GM18868 (cell line): ENCODE measurements at regions not wholly inside any gene's neighbourhood (a gene's known extent, or its start where the extent isn't known, plus 50 kb on each side); places are given as distances from the start of the nearest gene placed in this dataset.
"Not testable (repeated sequence)": the region's sequence is repeated elsewhere in the genome, so short reads cannot be mapped to it uniquely, and the experiment has no call there.

Experiments used
- ATAC-seq: cut with Tn5 transposase; IDR thresholded peaks from one replicate; pipeline ENCODE4 v1.9.1; 2021; ENCODE audit warnings: mild to moderate bottlenecking, moderate library complexity; ENCODE audit not compliant: unreplicated experiment

GRCh38 chr5:92662741-92663140, 918.3 kb downstream of the NR2F1-AS1 start:
- ATAC-seq: no peak

- no peak for ATAC-seq
These were observed 921.8 kb downstream of the NR2F1-AS1 start for GRCh38 chr5:92659246-92659645.

DNA sequence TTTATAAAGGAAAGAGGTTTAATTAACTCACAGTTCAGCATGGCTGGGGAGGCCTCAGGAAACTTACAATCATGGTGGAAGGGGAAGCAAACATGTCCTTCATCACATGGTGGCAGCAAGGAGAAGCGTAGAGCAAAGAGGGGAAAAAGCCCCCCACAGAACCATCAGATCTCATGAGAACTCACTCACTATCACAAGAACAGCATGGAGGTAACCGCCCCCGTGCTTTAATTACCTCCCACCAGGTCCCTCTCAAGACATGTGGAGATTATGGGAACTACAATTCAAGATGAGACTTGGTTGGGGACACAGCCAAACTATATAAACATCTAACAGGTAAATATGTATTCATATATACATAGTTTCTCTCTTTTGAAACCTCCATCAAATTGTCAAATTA, 926.4 kb downstream of the NR2F1-AS1 start:
- ATAC-seq: not testable (repeated sequence)

DNA sequence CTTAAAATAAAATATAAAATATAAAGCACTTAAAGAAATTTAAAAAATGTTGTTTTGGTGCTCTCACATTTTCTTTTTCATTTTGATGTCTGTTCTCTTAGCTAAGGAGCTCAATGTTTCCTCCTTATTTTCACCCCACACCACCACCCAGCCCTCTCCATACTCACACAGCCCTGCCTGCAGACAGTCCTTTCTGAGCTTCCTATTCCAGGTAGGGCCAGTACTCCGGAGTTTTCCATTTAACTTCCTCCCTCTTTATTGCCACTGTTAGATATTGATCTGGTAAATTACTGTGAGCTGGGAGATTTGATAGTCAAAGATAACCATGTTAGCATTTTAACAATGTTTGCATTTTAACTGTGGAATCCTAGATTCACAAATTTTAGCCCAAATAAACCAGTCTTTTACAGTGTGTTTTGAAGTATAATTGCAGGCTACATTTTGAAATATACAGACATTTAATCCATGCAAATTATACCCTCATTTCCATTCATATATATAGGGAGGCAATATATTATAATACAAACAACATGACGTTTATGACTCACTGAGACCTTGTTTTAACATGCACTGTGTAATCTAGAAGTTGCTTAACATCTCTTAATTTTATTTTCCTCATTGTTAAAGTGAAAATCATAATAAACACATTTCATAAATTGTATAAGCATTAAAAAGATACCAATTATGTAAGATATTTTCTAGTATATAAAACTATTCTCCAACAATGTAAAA, 927.1 kb downstream of the NR2F1-AS1 start:
- ATAC-seq: no peak

DNA sequence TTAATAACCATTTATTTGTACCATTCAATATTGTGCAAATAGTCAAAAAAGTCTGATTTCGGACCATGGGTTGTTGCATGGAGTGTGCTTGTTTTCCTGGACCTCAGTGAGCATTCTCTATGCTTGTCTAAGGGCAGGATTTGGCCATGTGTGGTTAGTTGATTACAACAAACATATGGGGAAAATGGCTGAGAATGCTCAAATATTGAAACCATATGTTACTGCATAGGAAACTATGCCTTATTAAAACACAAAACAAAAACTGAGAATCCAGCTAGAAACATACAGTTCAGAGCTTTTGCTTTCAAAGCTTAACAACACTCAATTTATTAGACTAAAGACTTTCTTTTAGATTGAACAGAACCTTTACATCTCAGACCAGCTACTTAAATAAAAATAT, 928.3 kb downstream of the NR2F1-AS1 start:
- ATAC-seq: no peak

- no peak for ATAC-seq
These were observed 936.6 kb downstream of the NR2F1-AS1 start for GRCh38 chr5:92644266-92644886.

DNA sequence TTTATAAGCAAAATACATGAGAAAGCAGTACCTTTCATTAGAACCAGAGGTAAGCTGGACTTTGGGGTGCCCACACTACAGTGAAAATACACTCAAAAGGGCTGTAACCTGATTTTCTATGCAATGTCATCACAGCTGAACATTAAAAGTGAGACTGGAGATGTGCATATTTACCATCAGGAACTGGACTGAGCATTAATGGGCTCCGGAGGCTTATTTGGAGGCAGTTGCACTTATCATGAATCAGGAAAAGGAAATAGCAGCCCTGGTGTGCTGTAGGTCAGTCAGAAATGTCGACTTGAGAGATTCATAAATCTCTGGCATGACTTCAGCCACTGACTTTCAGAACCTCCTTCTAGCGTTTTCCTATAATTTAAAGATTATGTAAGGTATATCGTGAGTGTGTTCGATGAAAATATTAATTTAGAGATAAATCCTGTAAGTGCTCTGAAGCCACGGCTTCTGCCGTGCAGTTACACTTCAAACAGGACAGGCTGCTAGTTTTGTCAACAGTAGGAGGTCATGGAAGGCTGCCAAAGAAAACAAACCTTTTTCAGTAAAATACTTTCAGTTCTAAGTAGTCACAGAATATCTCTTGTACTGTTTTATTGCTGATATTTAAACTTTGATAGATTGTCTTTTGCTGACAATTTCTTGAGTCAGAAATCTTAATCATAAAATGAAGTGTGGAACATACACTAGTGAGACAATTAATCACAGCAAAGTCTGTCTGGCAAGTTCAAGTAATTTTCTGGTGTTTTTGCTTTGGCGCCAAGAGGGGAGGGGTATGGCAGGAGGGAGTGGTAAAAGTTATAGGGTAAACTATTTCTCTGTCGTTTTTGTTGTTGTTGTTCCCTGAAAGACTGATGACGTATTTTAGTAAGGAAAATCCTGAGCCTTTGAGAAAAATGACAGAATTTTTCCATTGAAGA, 939.7 kb downstream of the NR2F1-AS1 start:
- ATAC-seq: peak; percentile 55

GRCh38 chr5:92640340-92640739, 940.7 kb downstream of the NR2F1-AS1 start:
- no peak for ATAC-seq

- no peak for ATAC-seq
These were observed 943.1 kb downstream of the NR2F1-AS1 start for GRCh38 chr5:92637960-92638359.

- no peak for ATAC-seq
These were observed 943.8 kb downstream of the NR2F1-AS1 start for GRCh38 chr5:92637247-92637646.

- no peak for ATAC-seq
These were observed 946.0 kb downstream of the NR2F1-AS1 start for GRCh38 chr5:92635001-92635461.

DNA sequence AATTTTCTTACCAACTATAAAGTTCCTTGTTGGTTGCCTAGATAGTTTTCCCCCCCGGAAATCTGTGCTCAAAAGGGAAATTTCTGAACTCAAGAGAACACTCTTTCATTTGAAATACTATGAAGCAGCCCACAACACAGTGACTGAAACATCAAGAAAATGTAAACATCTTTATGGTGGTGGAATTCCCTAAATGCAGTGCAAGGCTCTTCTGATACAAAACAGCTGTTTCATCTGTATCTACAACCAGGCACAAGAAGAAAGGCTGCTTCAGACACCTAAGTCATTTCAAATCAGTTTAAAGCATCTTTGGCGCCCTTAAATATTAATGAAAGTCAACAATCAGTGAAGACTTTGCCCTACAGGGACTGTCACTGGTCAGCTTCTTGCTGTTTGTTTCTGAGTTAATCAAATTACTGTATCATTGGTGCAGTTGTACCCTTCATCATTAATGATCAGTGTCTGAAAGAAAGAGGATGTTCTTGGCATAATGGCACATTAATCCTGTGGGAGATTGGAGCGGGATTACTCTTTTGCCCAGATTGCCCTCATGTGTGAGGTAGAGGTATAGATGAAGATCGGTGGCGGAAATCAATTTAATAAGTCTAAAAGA, 947.0 kb downstream of the NR2F1-AS1 start:
- no peak for ATAC-seq

- no peak for ATAC-seq
These were observed 947.8 kb downstream of the NR2F1-AS1 start for GRCh38 chr5:92633176-92633575.

DNA sequence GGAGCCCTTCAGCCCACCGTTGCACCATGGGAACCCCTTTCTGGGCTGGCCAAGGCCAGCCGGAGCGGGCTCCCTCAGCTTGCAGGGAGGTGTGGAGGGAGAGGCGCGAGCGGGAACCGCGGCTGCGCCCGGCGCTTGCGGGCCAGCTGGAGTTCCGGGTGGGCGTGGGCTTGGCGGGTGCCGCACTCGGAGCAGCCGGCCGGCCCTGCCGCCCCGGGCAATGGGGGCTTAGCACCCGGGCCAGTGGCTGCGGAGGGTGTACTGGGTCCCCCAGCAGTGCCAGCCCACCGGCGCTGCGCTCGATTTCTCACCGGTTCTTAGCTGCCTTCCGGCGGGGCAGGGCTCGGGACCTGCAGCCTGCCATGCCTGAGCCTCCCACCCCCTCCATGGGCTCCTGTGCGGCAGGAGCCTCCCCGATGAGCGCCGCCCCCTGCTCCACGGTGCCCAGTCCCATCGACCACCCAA, 949.8 kb downstream of the NR2F1-AS1 start:
- not testable (repeated sequence) for ATAC-seq

- no peak for ATAC-seq
These were observed 951.4 kb downstream of the NR2F1-AS1 start for GRCh38 chr5:92629574-92629973.

DNA sequence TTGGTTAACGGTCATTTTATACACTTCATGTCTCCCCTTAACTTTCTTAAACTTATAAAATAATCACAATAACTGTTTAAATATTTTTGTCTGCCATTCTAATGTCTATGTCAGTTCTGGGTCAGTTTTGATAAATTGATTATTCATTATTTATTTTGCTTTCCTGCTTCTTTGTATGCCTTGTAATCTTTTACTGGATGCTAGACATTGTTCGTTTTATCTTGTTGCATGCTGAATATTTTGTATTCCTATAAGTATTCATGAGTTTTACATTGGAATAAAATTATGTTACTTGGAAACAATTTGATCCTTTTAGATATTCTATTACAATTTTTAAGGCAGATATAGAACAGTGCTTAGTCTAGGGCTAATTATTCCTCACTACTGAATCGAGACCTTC, 952.0 kb downstream of the NR2F1-AS1 start:
- ATAC-seq: no peak

- ATAC-seq: no peak
These were observed 953.8 kb downstream of the NR2F1-AS1 start for GRCh38 chr5:92627186-92627585.

DNA sequence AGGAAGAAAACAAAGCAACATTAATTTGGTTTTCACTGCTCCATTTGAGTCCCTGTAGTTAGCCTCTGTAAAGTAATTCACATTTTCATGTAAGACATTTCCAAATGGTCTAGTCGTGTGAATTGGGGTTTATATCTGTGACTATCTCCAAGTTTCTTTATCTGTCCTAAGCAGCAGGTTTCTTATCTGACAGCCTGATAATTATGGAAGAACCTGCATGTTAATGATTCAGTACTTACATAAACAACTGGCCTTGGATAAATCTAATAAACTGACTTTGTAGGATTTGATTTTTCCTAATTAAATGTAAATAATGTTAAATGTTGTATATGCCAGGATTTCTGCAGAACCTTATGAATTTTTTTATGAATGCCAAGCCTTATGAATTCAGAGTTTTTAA, 964.9 kb downstream of the NR2F1-AS1 start:
- no peak for ATAC-seq

GRCh38 chr5:92613546-92613945, 967.5 kb downstream of the NR2F1-AS1 start:
- no peak for ATAC-seq

GRCh38 chr5:92610435-92610834, 970.6 kb downstream of the NR2F1-AS1 start:
- ATAC-seq: not testable (repeated sequence)

DNA sequence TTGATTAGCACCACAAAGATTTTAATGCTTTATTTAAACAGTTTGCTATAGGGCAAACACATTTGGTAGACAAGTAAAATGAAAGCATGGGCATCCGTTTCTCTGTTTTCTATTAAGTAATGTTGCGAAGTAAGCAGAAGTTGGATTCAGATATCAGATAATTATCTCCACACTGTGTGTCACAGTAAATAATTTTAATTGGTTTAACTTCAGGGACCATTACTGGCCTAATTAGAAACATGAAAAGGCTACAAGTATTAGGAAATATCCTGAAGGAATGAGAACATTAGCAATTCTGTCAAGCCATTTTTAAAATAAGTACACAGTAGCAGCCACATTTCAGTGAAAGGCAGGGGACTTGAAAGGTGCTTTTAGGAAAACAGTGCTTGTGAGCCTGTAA, 975.4 kb downstream of the NR2F1-AS1 start:
- no peak for ATAC-seq
